HG03064 (cell line): ENCODE measurements at regions not wholly inside any gene's neighbourhood (a gene's known extent, or its start where the extent isn't known, plus 50 kb on each side); places are given as distances from the start of the nearest gene placed in this dataset.
A peak's percentile ranks its signal among the peaks of the same experiment; 100 is the strongest.

Experiments
- ATAC-seq: cut with Tn5 transposase; IDR thresholded peaks from one replicate; pipeline ENCODE4 v1.9.1; 2021; ENCODE audit warnings: low read depth; ENCODE audit not compliant: unreplicated experiment

- ATAC-seq, result no peak
Measured at GRCh38 chr6:208364-208763, 83.9 kb upstream of the DUSP22 start.

DNA sequence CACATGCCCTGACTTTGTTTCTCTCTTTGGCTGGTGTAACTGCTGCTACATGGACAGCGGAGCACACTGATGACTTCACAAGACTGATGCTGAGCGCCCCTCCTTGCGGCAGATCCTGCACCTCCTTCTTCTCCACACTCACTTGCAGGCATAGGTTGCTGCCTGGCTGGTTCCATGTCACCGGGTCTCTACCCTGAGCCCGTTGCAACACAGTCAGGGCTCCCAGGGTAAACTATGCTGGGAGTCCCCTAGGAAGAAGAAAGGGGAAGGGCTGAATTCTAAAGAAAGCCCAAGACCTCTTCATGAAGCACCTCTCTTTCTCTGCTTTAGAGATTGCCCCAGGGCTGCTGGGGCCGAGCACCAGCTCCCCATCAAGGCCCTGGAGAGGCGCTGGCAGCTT, 83.3 kb upstream of the DUSP22 start:
- no peak for ATAC-seq

- peak; percentile 82 for ATAC-seq
Measured at GRCh38 chr6:209432-210103, 82.7 kb upstream of the DUSP22 start.

DNA sequence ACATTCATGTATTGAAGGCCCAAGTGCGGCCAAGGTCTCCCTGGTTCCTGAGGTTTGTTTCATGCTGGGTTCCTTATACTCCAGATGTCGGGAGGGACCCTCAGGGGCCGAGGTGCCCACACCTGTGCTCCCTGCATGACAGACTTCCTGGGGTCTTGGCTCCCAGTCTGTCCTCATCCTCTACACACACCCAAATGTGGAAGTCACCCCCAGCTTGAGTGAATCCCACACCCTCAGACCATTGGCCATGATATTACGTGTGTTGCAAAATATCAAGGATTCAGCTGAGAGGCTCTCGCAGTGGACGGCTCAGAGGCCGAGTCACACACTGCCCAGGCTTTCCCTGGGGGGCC, 82.2 kb upstream of the DUSP22 start:
- ATAC-seq, result peak; percentile 17

- no peak for ATAC-seq
Measured at GRCh38 chr6:210778-211374, 81.4 kb upstream of the DUSP22 start.

- ATAC-seq, result no peak
Measured at GRCh38 chr6:211871-212497, 80.3 kb upstream of the DUSP22 start.

GRCh38 chr6:213284-213683, 79.0 kb upstream of the DUSP22 start:
- no peak for ATAC-seq

DNA sequence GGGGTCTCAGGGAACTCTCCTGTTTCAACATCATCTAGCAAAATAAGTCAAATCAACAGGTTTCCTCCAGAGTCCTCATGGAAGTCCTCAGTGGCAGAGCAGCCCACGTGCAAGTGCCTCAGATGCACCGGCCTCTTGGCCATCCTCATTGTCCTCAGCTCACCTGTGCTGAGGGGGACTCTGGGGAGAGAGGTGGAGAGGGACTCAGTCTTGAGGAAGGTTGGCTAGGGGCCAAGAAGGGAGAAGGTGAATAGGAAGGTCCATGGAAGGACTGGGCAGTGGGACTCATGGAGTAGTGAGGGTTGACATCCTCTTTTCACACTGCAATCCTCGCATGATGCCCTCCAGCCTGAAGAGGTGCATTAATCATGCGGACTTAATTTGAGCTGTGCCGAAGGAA, 77.9 kb upstream of the DUSP22 start:
- ATAC-seq, result no peak

GRCh38 chr6:215335-216034, 76.8 kb upstream of the DUSP22 start:
- no peak for ATAC-seq

- ATAC-seq, result no peak
Measured at GRCh38 chr6:217048-217659, 75.1 kb upstream of the DUSP22 start.

- no peak for ATAC-seq
Measured at GRCh38 chr6:218153-219018, 73.9 kb upstream of the DUSP22 start.

DNA sequence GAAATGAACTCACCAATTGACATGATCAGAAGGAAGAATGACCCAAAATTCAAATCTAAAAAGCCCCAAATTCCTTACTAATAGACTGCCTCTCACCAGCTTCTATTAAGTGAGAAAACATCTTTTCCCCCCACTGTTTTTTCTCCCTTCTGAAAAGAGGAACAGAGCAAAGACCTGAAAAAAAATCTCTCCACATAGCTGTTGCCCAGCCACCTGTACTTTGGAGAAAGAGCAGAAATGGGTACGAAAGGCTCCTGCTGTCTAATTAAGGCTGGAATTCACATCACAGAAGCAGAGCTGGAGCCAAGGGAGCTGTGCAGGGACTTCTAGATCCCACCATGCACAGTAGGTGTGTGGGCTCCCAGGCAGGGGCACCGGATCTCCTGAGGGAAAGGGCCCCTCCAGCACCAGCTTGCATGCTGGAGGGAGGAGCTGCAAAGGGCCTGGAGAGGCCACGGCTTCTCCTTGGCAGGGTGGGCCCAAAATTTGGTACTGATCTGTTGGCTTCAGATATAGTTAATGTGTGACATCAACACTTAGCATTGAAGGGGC, 73.2 kb upstream of the DUSP22 start:
- no peak for ATAC-seq

DNA sequence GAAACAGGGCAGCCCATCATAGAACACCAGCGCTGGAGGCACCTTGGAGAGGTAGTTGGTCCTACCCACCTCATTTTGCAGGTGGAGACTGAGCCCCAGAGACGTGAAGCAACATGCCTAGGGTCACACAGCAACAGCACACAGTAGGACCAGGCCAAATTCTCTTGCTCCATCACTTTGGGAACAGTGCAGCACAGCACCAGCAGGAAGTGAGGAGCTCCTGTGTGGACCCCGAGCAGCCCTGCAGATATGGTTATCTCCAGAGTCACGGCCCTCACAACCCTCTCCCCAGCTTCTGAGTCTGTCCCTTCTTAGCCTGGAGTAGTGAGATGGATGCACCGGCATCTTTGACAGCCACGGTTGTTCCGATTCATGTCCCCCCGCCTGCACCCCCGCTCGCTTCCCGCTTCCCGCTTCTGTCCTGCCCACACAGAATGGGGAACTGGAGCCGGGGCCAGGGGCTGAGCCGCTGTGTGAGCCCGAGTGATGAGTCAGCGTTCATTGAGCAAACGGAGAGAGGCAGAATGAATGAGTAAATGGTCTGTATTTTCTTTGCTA, 72.6 kb upstream of the DUSP22 start:
- ATAC-seq, result no peak

DNA sequence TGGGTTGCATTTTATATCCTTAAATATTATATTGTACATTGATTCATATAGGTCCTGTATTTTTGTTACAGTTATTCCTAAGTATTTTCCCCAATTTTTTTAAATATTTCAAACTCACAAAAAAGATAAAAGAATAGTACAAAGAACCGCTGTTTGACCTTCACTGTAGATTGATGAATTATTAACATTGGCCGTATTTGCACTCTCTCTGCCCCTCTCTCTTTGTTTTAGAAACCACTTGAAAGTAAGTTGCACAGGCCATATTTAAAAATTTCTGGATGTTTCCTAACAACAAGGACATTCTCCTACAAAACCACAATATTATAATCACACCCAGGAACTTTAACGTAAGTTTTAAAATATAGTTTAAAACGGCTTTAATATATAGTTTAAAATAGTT, 72.0 kb upstream of the DUSP22 start:
- no peak for ATAC-seq

DNA sequence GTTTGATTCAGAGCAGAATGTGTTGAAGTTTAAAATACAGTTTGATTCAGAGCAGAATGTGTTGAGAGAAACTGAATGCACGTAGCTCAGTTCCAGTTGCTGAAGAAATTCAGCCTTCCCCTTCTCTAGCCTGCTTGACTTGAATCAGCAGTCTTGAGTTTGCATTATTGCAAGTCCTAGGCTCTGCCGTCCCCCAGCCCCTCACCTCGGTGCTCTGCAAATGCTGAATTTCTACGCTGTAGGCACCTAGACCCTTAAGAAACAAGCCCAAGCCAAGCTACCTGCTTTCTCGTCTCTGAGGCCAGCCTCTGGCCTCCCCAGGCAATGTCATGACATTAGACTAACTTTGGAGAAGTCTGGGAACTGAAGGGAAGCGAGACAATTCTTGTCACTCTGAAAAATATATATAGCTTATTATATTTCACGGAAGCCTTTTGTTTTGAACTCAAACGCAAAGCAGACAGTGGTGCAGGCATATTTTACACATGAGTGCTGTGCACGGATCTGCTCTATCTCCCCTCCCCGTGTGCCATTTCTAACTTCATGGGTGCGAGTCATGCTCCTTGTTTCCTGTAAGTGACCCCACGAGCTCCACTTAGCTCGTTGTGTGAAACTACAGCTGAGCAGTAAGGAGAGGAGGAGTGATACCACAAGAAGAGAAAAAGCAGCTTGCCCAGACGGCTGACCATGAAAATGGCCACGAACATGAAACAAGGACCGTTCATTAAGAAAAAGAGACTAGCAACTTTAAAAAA, 71.4 kb upstream of the DUSP22 start:
- ATAC-seq, result no peak

- ATAC-seq, result no peak
Measured at GRCh38 chr6:221531-222349, 70.5 kb upstream of the DUSP22 start.

- no peak for ATAC-seq
Measured at GRCh38 chr6:222468-222867, 69.8 kb upstream of the DUSP22 start.

GRCh38 chr6:223136-223535, 69.2 kb upstream of the DUSP22 start:
- no peak for ATAC-seq
